ENCODE measurements at regions not wholly inside any gene's neighbourhood (a gene's known extent, or its start where the extent isn't known, plus 50 kb on each side); places are given as distances from the start of the nearest gene placed in this dataset.
"Not testable (repeated sequence)": the region's sequence is repeated elsewhere in the genome, so short reads cannot be mapped to it uniquely, and the experiment has no call there.

GRCh38 chrX:109155161-109155560, 326.7 kb downstream of the GUCY2F start:
- no peak for DNase-seq

GRCh38 chrX:109144173-109144572, 337.7 kb downstream of the GUCY2F start:
- not testable (repeated sequence) for DNase-seq

- no peak for DNase-seq
Measured at GRCh38 chrX:109140463-109140862, 341.4 kb downstream of the GUCY2F start.

- DNase-seq: no peak
Measured at GRCh38 chrX:109134777-109135176, 347.1 kb downstream of the GUCY2F start.

GRCh38 chrX:109125304-109125703, 356.6 kb downstream of the GUCY2F start:
- DNase-seq: no peak

GRCh38 chrX:109089359-109089758, 353.0 kb upstream of the IRS4 start:
- DNase-seq: no peak

GRCh38 chrX:109077788-109078187, 341.4 kb upstream of the IRS4 start:
- no peak for DNase-seq

GRCh38 chrX:109054181-109054581, 317.8 kb upstream of the IRS4 start:
- peak in 1 of 2 experiments; percentile 19 for DNase-seq

- no peak for DNase-seq
Measured at GRCh38 chrX:109049903-109050302, 313.5 kb upstream of the IRS4 start.

GRCh38 chrX:109049416-109049815, 313.1 kb upstream of the IRS4 start:
- DNase-seq: no peak

- no peak for DNase-seq
Measured at GRCh38 chrX:109040057-109040456, 303.7 kb upstream of the IRS4 start.

- DNase-seq: no peak
Measured at GRCh38 chrX:109036624-109037023, 300.3 kb upstream of the IRS4 start.

- no peak for DNase-seq
Measured at GRCh38 chrX:108993909-108994308, 257.5 kb upstream of the IRS4 start.

- DNase-seq: not testable (repeated sequence)
Measured at GRCh38 chrX:108972899-108973298, 236.5 kb upstream of the IRS4 start.

GRCh38 chrX:108947205-108947604, 210.8 kb upstream of the IRS4 start:
- DNase-seq: no peak

GRCh38 chrX:108946531-108946930, 210.2 kb upstream of the IRS4 start:
- DNase-seq: no peak

- DNase-seq: peak; percentile 31 to 42
Measured at GRCh38 chrX:108945883-108946523, 209.6 kb upstream of the IRS4 start.

GRCh38 chrX:108914791-108915190, 178.4 kb upstream of the IRS4 start:
- DNase-seq: no peak

GRCh38 chrX:108903831-108904230, 167.5 kb upstream of the IRS4 start:
- DNase-seq: not testable (repeated sequence)

GRCh38 chrX:108900333-108900732, 164.0 kb upstream of the IRS4 start:
- no peak for DNase-seq

- not testable (repeated sequence) for DNase-seq
Measured at GRCh38 chrX:108896349-108896748, 160.0 kb upstream of the IRS4 start.

GRCh38 chrX:108892501-108892900, 156.1 kb upstream of the IRS4 start:
- DNase-seq: no peak

GRCh38 chrX:108875548-108875947, 139.2 kb upstream of the IRS4 start:
- no peak for DNase-seq

- not testable (repeated sequence) for DNase-seq
Measured at GRCh38 chrX:108843039-108843438, 106.7 kb upstream of the IRS4 start.

- no peak for DNase-seq
Measured at GRCh38 chrX:108833993-108834392, 97.6 kb upstream of the IRS4 start.
